Heart left ventricle (tissue), 16 donors: ENCODE measurements at regions not wholly inside any gene's neighbourhood (a gene's known extent, or its start where the extent isn't known, plus 50 kb on each side); places are given as distances from the start of the nearest gene placed in this dataset.

Experiments
- ATAC-seq, 4 donors: fragments of 200-7000 bp; cut with Tn5 transposase; one replicate each; pipeline ENCODE4 v1.9.1; 2020 to 2022; ENCODE audit warnings: moderate library complexity in 4 of 4, mild to moderate bottlenecking in 3 of 4, moderate number of reproducible peaks in 1 of 4
- DNase-seq, 5 donors: peaks; one replicate each; pipeline ENCODE4 v3.0.0-alpha.2; 2020
- H3K27ac ChIP-seq, 12 donors: fragments of 200-600 bp; sonication (generic) in 4 of 12; one replicate each; pipeline versions ENCODE4 v1.5.0 to v1.8.0; 2016 to 2022; ENCODE audit warnings: mild to moderate bottlenecking in 2 of 12
- H3K27me3 ChIP-seq, 9 donors: fragments of 200-600 bp; sonication (generic) in 2 of 9; one replicate each; pipeline versions ENCODE4 v1.5.1 to v1.8.0; 2016 to 2022; ENCODE audit warnings: mild to moderate bottlenecking in 3 of 9
- H3K36me3 ChIP-seq, 9 donors: fragments of 200-600 bp; sonication (generic) in 2 of 9; one replicate each; pipeline versions ENCODE4 v1.5.0 to v1.8.0; 2018 to 2022; ENCODE audit warnings: mild to moderate bottlenecking in 2 of 9
- H3K4me1 ChIP-seq, 12 donors: fragments of 200-600 bp; sonication (generic) in 4 of 12; one replicate each; pipeline versions ENCODE4 v1.5.0 to v1.8.0; 2016 to 2022; ENCODE audit warnings: mild to moderate bottlenecking in 3 of 12
- H3K4me3 ChIP-seq, 12 donors: fragments of 200-600 bp; sonication (generic) in 4 of 12; one replicate each; pipeline versions ENCODE4 v1.5.0 to v1.8.0; 2017 to 2022; ENCODE audit warnings: mild to moderate bottlenecking in 9 of 12, moderate library complexity in 4 of 12
- H3K9me3 ChIP-seq, 12 donors: fragments of 200-600 bp; sonication (generic) in 4 of 12; one replicate each; pipeline versions ENCODE4 v1.5.0 to v1.8.0; 2016 to 2022; ENCODE audit warnings: mild to moderate bottlenecking in 1 of 12
- CTCF ChIP-seq, 12 donors: fragments of 200-600 bp; sonication (generic) in 4 of 12; IDR thresholded peaks; one replicate each; pipeline versions ENCODE4 v1.5.0 to v1.8.0; 2018 to 2022; ENCODE audit warnings: antibody characterized with exemption in 12 of 12, mild to moderate bottlenecking in 5 of 12
- POLR2A ChIP-seq, 2 donors: fragments of 450-650 bp; IDR thresholded peaks; one replicate each; pipeline ENCODE4 v1.6.1; 2017; ENCODE audit warnings: antibody characterized with exemption in 2 of 2, mild to moderate bottlenecking in 2 of 2, moderate library complexity in 2 of 2
- WGBS, 4 donors: extraction: QIAGEN DNeasy Blood & Tissue Kit in 2 of 4; methylation state at CpG; one replicate each; pipeline versions ENCODE4 v1.1.5 to v1.1.7; 2013 to 2018; 5-methylcytosine and 5-hydroxymethylcytosine counted together
- intact Hi-C, 10 donors: fragments of 100-400 bp; cut with DNase I; formaldehyde crosslinking; loops; one replicate each; pipeline versions ENCODE4 v1.11.1 to v1.14.2; 2022
- donor health status: ischemic (EF 13 %, LVEDD 7.1; RV severe dilation, severe dysfunction).
- donor health status: healthy with polysubstance abuse.
- donor health status: DM: no; HTN: yes; CAD: no.
- donor health status: DM: no; HTN: no; CAD: no.
- donor health status: ischemic (EF 25% LVEDD 6.9; RV normal size, moderate dysfunction).
- donor health status: ischemic (EF 25% LVEDD 5.7; RV mildly dilated, moderate dysfunction).
- donor health status: healthy.
- donor health status: DM: yes; HTN: yes; CAD: no.
- donor health status: ischemic (EF 35%, LVEDD 5.7; RV mildly dilated, moderate dysfunction).
- donor health status: nonischemic (EF 11% LVEDD 7.7; RV severe dilation, severe dysfunction).
- donor health status: DM: yes; HTN: yes; CAD: no.
- donor health status: PGD.
- donor health status: ischemic (EF 29% LVEDD 5.4; RV normal size, mild dysfunction).
- donor health status: nonischemic (EF 23%, LVEDD 6.1; RV moderate dilation, normal function).

- Histone ChIP-seq H3K27me3 (no peaks in the 10 kb centered on the region), H3K36me3 (no peaks in the 10 kb centered on the region), H3K4me3 (no peak overlapping the region), H3K27ac (no peak overlapping the region), H3K4me1 (no peaks in the 10 kb centered on the region), H3K9me3 (peaks cover 0 to 2% (median 0%) of the 10 kb centered on the region in 12 donors)
- no peak for TF ChIP-seq POLR2A (IDR thresholded peaks at IDR 0.05)
- no peak for TF ChIP-seq CTCF (IDR thresholded peaks at IDR 0.05)
- intact Hi-C loops = no loop called here
- WGBS, 4 donors = 59 to 73% (median 62%) methylated on average over 1 of the region's 1 CpG
- ATAC-seq (no peak), DNase-seq (no peak)
Measured at GRCh38 chr18:66428795-66429194, 175.1 kb downstream of the CDH19 start.

- Histone ChIP-seq H3K27ac (no peak overlapping the region), H3K9me3 (peaks cover 0 to 7% (median 0%) of the 10 kb centered on the region in 12 donors), H3K27me3 (no peaks in the 10 kb centered on the region), H3K36me3 (no peaks in the 10 kb centered on the region), H3K4me1 (no peaks in the 10 kb centered on the region), H3K4me3 (no peak overlapping the region)
- TF ChIP-seq POLR2A (IDR thresholded peaks at IDR 0.05) (no peak), CTCF (IDR thresholded peaks at IDR 0.05) (no peak)
- no peak for ATAC-seq
- no peak for DNase-seq
- intact Hi-C loops = no loop called here
- 85 to 87% (median 87%) methylated on average over 5 of the region's 5 CpGs for WGBS, 4 donors
Measured at GRCh38 chr18:66419400-66419799, 184.5 kb downstream of the CDH19 start.

- Histone ChIP-seq H3K36me3 (no peaks in the 10 kb centered on the region), H3K27ac (no peak overlapping the region), H3K4me1 (no peaks in the 10 kb centered on the region), H3K9me3 (peaks cover 0 to 10% (median 0%) of the 10 kb centered on the region in 12 donors), H3K4me3 (no peak overlapping the region), H3K27me3 (no peaks in the 10 kb centered on the region)
- TF ChIP-seq CTCF (IDR thresholded peaks at IDR 0.05) (no peak), POLR2A (IDR thresholded peaks at IDR 0.05) (no peak)
- WGBS, 4 donors = 68 to 82% (median 70%) methylated on average over 3 of the region's 3 CpGs
- ATAC-seq = no peak
- DNase-seq = no peak
- intact Hi-C loops = no loop called here
Measured at GRCh38 chr18:66410692-66411091, 193.2 kb downstream of the CDH19 start.

GRCh38 chr18:66395671-66396218, 208.1 kb downstream of the CDH19 start:
- H3K9me3 ChIP-seq = peaks cover 0 to 18% (median 0%) of the 10 kb centered on the region in 12 donors
- H3K27me3 ChIP-seq = no peaks in the 10 kb centered on the region
- ATAC-seq = no peak
- peak in 1 of 5 donors; percentile 50 for DNase-seq
- 91 to 97% (median 95%) methylated on average over 13 to 30 of the region's 30 CpGs for WGBS, 4 donors
- no peak overlapping the region for H3K4me3 ChIP-seq
- no peaks in the 10 kb centered on the region for H3K36me3 ChIP-seq
- H3K27ac ChIP-seq = no peak overlapping the region
- intact Hi-C loops = no loop called here
- H3K4me1 ChIP-seq = no peaks in the 10 kb centered on the region
- TF ChIP-seq POLR2A (IDR thresholded peaks at IDR 0.05) (no peak), CTCF (IDR thresholded peaks at IDR 0.05) (no peak)
